B cell (primary cell): ENCODE measurements at regions not wholly inside any gene's neighbourhood (a gene's known extent, or its start where the extent isn't known, plus 50 kb on each side); places are given as distances from the start of the nearest gene placed in this dataset.

Source experiments
- ATAC-seq: fragments of 200-7000 bp; cut with Tn5 transposase; one replicate; pipeline ENCODE4 v1.10.0; 2021; ENCODE audit warnings: low read depth, mild to moderate bottlenecking, moderate number of reproducible peaks, moderate library complexity
- CTCF ChIA-PET: fragments of 350-600 bp; sonication (Branson Sonifier 250); formaldehyde crosslinking; loops from one replicate; lab custom pipeline; 2021; ENCODE audit warnings: antibody characterized with exemption, inconsistent platforms; lab: Charles Lee
- POLR2A ChIA-PET: fragments of 350-600 bp; sonication (Branson Sonifier 250); formaldehyde crosslinking; loops from one replicate; lab custom pipeline; 2021; ENCODE audit warnings: antibody characterized with exemption; lab: Charles Lee
- DNase-seq: peaks from one replicate; pipeline ENCODE4 v3.0.0; 2013
- H2AFZ ChIP-seq: 2 replicates; pipeline ENCODE4 v1.6.1; 2012; ENCODE audit warnings: mild to moderate bottlenecking, low read depth, low read length; ENCODE audit not compliant: insufficient read depth, poor library complexity, severe bottlenecking
- H3K27ac ChIP-seq, 2 donors: 1 replicate in 1 of 2; 2 replicates in 1 of 2; pipeline ENCODE4 v1.5.1; 2012 to 2013; ENCODE audit warnings: low read length in 2 of 2, mild to moderate bottlenecking in 2 of 2, moderate library complexity in 1 of 2
- H3K27me3 ChIP-seq, 4 experiments: fragments of 200-600 bp in 1 of 4; sonication (generic) in 1 of 4; replicated peaks in 1 of 4; 1 replicate in 2 of 4; 2 replicates in 2 of 4; pipeline versions ENCODE4 v1.6.1 to v1.7.0; 2013 to 2016; ENCODE audit warnings: low read length in 3 of 4, mild to moderate bottlenecking in 2 of 4, mixed read lengths in 1 of 4, moderate library complexity in 1 of 4; ENCODE audit not compliant: insufficient read depth in 4 of 4, control insufficient read depth in 3 of 4; ENCODE audit errors: control extremely low read depth in 1 of 4
- H3K36me3 ChIP-seq, 2 experiments: replicated peaks in 1 of 2; 1 replicate in 1 of 2; 2 replicates in 1 of 2; pipeline versions ENCODE4 v1.6.1 to v1.7.1; 2013; ENCODE audit warnings: low read length in 1 of 2; ENCODE audit not compliant: insufficient read depth in 2 of 2, control insufficient read depth in 1 of 2; ENCODE audit errors: control extremely low read depth in 1 of 2, extremely low read depth in 1 of 2
- H3K4me1 ChIP-seq, 2 donors: fragments of 200-600 bp in 1 of 2; sonication (generic) in 1 of 2; 1 replicate in 1 of 2; 2 replicates in 1 of 2; pipeline versions ENCODE4 v1.5.1 to v1.6.1; 2013 to 2017; ENCODE audit warnings: low read length in 2 of 2; ENCODE audit not compliant: control insufficient read depth in 2 of 2, insufficient read depth in 2 of 2
- H3K4me2 ChIP-seq: replicated peaks from 2 replicates; pipeline ENCODE3; 2012; ENCODE audit warnings: mild to moderate bottlenecking, low read depth, low read length; ENCODE audit not compliant: poor library complexity, severe bottlenecking
- H3K4me3 ChIP-seq, 5 experiments: fragments of 200-600 bp in 1 of 5; sonication (generic) in 1 of 5; 1 replicate in 3 of 5; 2 replicates in 2 of 5; pipeline versions ENCODE4 v1.5.1 to v1.7.0; 2011 to 2016; ENCODE audit warnings: low read length in 4 of 5, mild to moderate bottlenecking in 4 of 5, low read depth in 2 of 5, control low read depth in 1 of 5, moderate library complexity in 1 of 5; ENCODE audit not compliant: insufficient read depth in 1 of 5; ENCODE audit errors: control extremely low read depth in 1 of 5, extremely low read depth in 1 of 5
- H3K79me2 ChIP-seq: fragments of 200-600 bp; sonication (generic); one replicate; pipeline ENCODE4 v1.6.0; 2016; ENCODE audit warnings: low read length; ENCODE audit not compliant: control insufficient read depth, insufficient read depth
- H3K9ac ChIP-seq: fragments of 200-600 bp; sonication (generic); 2 replicates; pipeline ENCODE4 v1.6.1; 2017; ENCODE audit warnings: mild to moderate bottlenecking, low read length, moderate library complexity
- H3K9me3 ChIP-seq, 3 donors: one replicate each; pipeline versions ENCODE4 v1.6.1 to v1.7.1; 2013; ENCODE audit warnings: low read length in 2 of 3; ENCODE audit not compliant: control insufficient read depth in 2 of 3, insufficient read depth in 1 of 3; ENCODE audit errors: control extremely low read depth in 1 of 3
- H4K20me1 ChIP-seq: 2 replicates; pipeline ENCODE4 v1.6.0; 2012; ENCODE audit warnings: mild to moderate bottlenecking, low read length; ENCODE audit not compliant: insufficient read depth, control insufficient read depth, poor library complexity, severe bottlenecking
- H3K27ac Mint-ChIP-seq: one replicate; pipeline ENCODE4 v1.8.0; 2021; ENCODE audit warnings: mixed read lengths
- H3K27me3 Mint-ChIP-seq: one replicate; pipeline ENCODE4 v1.8.0; 2021; ENCODE audit warnings: mixed read lengths
- H3K4me1 Mint-ChIP-seq: one replicate; pipeline ENCODE4 v1.8.0; 2021; ENCODE audit warnings: mixed read lengths
- H3K4me3 Mint-ChIP-seq: one replicate; pipeline ENCODE4 v1.8.0; 2021; ENCODE audit warnings: mixed read lengths
- H3K9me3 Mint-ChIP-seq: one replicate; pipeline ENCODE4 v1.8.0; 2022; ENCODE audit warnings: mixed read lengths; ENCODE audit not compliant: insufficient read depth
- CTCF ChIP-seq: fragments of 200-600 bp; IDR thresholded peaks from one replicate; pipeline ENCODE4 v1.8.0; 2022; ENCODE audit warnings: antibody characterized with exemption, mild to moderate bottlenecking
- EZH2 ChIP-seq: IDR thresholded peaks from 2 replicates; pipeline ENCODE4 v1.6.1; 2012; ENCODE audit warnings: borderline replicate concordance, low read depth, mild to moderate bottlenecking, moderate library complexity, low read length; ENCODE audit not compliant: insufficient read depth, poor library complexity, severe bottlenecking
- WGBS: methylation state at CpG from one replicate; pipeline ENCODE4 v1.1.5; 2013; ENCODE audit warnings: missing lambda C conversion rate; ENCODE audit not compliant: insufficient coverage; 5-methylcytosine and 5-hydroxymethylcytosine counted together
- intact Hi-C: fragments of 100-400 bp; cut with micrococcal nuclease; formaldehyde crosslinking; loops from one replicate; pipeline ENCODE4 v1.10.0; 2022

GRCh38 chr3:82815417-82816058 lies 1054.1 kb upstream of the GBE1 start:
- Histone ChIP-seq H4K20me1 (no peaks in the 10 kb centered on the region), H2AFZ (no peak overlapping the region), H3K9me3 (peaks cover 0 to 15% (median 4%) of the 10 kb centered on the region in 3 donors), H3K4me2 (no peak overlapping the region), H3K4me1 (no peaks in the 10 kb centered on the region), H3K79me2 (no peaks in the 10 kb centered on the region), H3K36me3 (no peaks in the 10 kb centered on the region), H3K27ac (no peak overlapping the region), H3K27me3 (no peaks in the 10 kb centered on the region), H3K9ac (no peak overlapping the region), H3K4me3 (no peak overlapping the region)
- no peak overlapping the region for H3K4me3 Mint-ChIP-seq
- H3K27ac Mint-ChIP-seq, result no peak overlapping the region
- no peaks in the 10 kb centered on the region for H3K4me1 Mint-ChIP-seq
- peaks cover 6% of the 10 kb centered on the region for H3K9me3 Mint-ChIP-seq
- WGBS, result 100% methylated on average over 2 of the region's 2 CpGs
- intact Hi-C loops, result no loop called here
- H3K27me3 Mint-ChIP-seq, result no peaks in the 10 kb centered on the region
- TF ChIP-seq EZH2 (no peak), CTCF (no peak)
- ChIA-PET POLR2A (no interaction called here), CTCF (no interaction called here)
- ATAC-seq (no peak), DNase-seq (no peak)

GRCh38 chr3:82814660-82815059 lies 1053.2 kb upstream of the GBE1 start:
- no peaks in the 10 kb centered on the region for H3K4me1 ChIP-seq
- Mint-ChIP-seq H3K27ac (no peak overlapping the region), H3K4me3 (no peak overlapping the region), H3K9me3 (peaks cover 6% of the 10 kb centered on the region), H3K4me1 (no peaks in the 10 kb centered on the region), H3K27me3 (no peaks in the 10 kb centered on the region)
- H3K9me3 ChIP-seq, result peaks cover 0 to 14% (median 4%) of the 10 kb centered on the region in 3 donors
- H3K27me3 ChIP-seq, result no peaks in the 10 kb centered on the region
- no peak overlapping the region for H3K4me3 ChIP-seq
- no peaks in the 10 kb centered on the region for H4K20me1 ChIP-seq
- WGBS, result 87% methylated on average over 2 of the region's 2 CpGs
- H3K36me3 ChIP-seq, result no peaks in the 10 kb centered on the region
- no peak for ATAC-seq
- no peak overlapping the region for H3K9ac ChIP-seq
- intact Hi-C loops, result no loop called here
- no peak for DNase-seq
- no peak overlapping the region for H3K4me2 ChIP-seq
- CTCF ChIA-PET, result no interaction called here
- no peak overlapping the region for H3K27ac ChIP-seq
- TF ChIP-seq CTCF, result no peak
- no peak for TF ChIP-seq EZH2
- POLR2A ChIA-PET, result no interaction called here
- no peaks in the 10 kb centered on the region for H3K79me2 ChIP-seq
- H2AFZ ChIP-seq, result no peak overlapping the region
